ENCODE measurements at regions not wholly inside any gene's neighbourhood (a gene's known extent, or its start where the extent isn't known, plus 50 kb on each side); places are given as distances from the start of the nearest gene placed in this dataset.

DNA sequence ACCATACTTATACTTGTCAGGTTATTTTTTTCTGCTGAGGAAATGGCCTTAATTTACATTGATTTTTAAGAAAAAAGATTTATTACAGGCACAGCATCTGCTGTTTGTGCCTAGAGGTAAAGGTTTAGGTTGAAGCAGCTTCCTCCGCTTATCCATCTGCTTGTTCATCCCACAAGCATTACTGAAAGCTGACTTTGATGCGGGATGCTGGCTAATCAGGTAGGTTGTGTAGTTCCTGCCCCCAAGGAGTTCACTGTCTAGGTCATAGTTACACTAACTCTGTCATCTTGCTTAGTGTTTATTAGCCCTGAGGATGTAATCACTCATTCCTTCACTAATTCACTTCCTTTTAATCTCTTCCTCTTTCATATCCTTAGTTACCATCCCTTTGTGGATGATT, 377.7 kb upstream of the KAZN start:
- DNase-seq: no peak

DNA sequence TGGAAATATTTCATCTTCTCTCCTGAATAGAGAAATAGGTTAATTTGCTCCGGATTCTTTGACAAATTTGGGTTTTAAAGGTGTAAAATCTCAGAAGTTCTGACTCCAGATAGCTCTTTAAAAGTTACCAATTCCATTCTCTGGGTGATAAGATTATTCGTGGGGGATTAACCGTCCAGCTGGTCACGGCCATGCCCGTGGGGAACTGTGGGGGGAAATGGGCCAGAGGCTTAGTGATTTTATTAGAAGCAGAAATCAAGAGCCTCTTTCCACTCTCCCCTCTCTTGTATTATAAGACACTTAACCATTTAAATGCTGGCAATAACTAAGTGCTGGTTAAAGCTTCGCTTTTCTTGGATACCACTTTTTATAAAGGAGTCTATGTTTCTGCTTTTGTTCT, 376.4 kb upstream of the KAZN start:
- DNase-seq: no peak

DNA sequence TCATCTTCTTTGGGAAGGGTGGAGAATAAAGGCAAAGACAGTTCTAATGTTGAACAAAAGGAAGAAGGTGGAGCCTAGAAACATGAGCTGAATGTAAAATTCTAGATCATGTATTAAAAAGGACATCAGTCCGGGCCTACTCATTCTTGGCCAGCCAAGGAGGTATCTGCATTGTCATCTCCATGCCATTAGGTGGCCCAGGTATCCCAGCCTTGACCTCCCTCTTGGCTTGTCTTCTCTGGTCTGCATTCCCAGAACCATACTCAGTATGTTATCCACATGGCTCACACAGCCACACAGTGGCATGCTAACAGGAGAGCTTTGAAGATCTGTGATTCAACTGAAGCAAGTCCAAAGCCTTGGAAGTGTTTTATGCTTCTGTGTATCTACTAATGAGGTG, 369.8 kb upstream of the KAZN start:
- no peak for DNase-seq

DNA sequence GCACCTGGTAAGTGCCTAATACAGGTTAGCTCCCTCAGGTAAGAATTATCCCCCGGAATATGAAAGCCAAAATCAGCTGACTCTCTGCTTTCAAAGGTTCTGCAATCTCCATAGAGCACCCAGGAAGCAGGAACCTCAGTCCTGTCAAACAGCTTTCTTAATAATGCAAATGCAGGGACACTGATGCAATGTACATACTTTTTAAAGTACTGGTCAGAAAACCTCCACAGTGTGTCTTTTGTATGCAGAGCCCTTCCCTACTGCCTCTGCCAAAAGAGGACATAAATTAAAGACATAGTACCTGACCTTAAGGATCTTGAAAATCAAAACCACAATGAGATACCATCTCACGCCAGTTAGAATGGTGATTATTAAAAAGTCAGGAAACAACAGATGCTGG, 365.0 kb upstream of the KAZN start:
- DNase-seq: no peak

DNA sequence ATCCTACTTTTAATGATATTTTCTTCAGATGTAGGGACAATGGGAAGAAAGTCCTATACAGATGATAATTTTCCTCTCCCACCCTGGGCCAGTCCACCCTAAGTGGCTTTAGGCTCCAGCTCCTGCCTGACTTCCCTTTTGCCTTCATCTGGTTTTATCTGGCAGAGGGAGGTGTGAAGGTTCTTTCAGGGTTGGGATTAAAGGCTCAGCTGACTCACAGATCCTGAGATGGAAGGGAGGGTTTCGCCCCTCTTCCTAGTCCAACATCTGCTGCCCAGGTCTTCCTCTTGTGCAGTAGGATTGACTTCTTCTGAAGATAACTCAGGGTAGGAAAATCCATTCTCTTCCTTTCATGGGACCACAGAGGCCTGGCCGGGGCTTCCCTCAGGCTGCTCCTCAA, 362.4 kb upstream of the KAZN start:
- DNase-seq: no peak

DNA sequence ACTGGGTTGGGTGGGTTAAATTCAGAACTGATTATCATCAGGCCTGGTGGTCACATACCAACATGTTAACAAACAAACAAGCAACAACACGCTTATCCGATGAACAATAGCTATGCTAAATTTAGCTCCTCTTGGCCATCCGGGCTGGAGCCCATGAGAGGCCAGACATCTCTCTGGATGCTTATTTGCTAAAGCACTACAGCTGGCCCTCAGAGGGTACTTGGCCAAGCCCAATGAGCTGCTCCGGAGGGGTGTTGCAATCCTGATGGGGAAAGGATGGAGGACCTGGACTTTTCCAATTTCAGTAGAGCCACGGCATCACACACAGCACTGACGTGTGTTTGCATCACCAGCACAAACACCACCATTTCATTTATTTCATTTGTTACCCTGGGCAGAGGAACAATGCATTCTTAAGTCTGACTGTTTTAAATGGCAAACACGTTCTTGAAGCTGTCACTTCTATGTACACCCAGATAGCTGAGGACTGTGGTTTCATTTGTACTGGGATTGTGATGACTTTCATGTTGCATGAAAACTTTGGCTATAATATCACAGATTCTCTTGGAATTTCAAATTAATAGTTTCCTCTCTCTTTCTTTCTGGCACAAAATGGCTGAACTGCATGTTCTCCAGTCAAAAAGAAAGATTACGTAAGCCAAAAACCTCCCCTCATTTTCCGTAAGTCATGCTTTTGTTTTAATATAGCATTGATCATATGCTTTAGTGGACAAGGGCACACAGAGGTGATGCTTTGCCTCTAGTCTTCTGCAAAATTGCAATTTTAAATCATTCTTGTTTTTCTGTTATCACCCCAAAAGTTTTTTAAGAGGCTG, 359.8 kb upstream of the KAZN start:
- DNase-seq: no peak

DNA sequence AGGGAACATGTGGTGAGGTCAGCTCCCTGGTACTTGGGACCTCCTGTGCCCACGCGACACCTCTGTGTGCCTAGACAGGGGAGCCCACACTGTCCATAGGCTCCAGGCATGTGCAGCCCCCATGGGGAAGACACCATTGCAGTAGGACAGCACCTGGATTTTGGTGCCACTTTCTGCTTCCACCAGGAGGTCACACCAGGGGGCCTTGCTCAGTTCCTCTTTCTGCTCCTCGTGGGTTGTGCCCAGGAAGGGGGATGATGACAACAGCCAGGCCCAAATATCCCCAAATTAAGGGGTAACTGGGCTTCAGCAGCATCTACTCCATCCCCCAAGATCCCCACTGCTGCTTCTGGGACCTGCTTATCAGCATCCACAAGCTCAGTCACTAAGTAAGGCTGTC, 358.2 kb upstream of the KAZN start:
- DNase-seq: no peak

DNA sequence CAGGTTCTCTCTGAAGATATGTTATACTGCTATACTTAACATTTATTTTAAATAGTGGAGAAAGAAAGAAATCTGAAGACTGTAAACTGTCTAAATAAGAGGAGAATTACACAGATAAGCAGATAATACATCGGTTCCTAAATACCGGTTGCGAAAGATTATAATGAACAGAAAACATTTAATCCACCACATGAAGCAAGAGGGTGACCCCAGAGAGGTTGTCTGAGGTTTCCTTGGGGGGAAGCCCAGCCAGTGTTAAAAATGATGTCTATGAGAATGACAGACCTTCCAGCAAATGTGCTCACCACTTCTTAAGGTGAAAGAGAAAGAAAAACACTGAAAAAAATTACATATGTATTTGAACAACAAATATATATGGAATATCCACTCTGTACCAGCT, 356.4 kb upstream of the KAZN start:
- no peak for DNase-seq

DNA sequence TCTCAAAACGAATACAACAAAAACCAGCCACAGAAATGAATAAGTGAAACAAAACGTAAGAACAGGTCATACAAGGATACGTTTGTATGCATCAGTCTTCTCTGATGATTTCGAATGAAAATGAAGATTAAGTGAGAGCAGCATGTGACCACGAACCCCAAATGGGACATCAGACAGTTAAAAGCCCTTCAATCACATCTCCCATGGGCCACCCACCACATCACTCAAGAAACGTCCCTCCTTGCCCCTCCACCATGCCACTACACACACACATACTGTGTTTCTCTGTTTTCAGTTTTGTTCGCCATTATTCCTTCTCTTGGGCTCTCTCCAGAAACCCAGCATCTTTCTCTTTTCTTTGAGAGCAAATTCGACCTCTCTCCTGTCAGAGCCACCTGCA, 355.6 kb upstream of the KAZN start:
- DNase-seq: no peak

DNA sequence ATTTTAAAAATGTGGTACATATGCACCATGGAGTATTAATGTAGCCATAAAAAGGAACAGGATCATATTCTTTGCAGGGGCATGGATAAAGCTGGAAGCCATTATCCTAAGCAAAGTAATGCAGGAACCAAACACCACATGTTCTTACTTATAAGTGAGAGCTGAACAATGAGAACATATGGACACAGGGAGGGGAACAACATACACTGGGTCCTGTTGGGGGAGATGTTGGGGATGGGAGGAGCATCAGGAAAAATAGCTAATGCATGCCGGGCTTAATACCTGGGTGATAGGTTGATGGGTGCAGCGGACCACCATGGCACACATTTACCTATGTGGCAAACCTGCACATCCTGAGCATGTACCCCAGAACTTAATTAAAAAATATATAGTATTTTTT, 352.5 kb upstream of the KAZN start:
- DNase-seq: no peak

DNA sequence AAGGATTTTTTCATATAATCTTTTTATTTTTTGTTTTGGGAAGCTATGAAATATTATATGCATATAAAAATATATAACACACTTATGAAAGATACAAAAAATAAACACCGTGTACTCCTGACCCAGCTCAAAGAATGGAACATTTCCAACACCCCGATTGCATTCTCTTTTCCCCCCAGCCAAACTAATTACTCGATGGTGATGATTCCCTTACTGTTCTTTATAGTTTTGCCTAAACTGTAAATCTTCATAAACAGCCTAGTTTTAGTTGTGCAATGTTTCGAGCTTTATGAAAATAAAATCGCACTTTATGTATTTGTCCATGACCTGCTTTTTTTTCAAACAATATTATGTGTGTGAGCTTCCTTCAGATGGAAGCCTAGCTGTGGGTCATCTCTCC, 352.0 kb upstream of the KAZN start:
- no peak for DNase-seq

DNA sequence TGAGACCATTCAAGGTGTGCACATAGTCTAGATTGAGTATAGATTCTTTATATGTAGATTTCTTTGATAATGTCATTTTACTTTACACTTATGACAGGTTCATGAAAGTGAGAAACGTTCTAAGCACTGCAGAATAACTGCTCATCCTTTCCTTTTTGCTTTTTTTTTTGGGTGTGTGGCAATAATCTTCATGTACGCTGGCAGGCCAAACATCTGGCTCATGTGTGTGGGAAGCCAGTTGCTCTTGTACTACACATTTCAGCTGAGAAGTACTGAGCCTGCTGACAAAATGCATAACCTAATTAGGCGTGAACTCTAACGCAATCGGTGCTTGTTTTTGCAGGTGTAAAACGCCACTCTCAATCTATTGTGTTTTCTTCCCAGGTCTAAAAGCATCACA, 350.8 kb upstream of the KAZN start:
- no peak for DNase-seq

DNA sequence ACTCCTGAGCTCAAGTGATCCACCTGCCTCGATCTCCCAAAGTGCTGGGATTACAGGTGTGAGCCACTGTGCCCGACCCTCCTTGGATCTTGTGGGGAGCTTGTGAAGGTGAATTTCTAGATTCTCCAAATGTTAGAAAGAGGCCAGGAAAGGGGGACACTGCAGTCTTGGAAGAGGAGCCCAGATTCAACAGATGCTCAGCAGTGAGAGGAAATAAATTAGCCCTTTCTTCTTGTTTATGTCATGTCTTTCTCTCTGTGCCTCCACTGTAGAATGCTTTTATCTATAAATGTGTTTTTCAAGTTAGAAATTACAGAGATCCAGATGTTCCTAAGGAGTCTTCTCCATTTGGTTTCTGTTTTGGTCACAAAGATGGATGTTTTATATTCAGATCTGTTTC, 346.6 kb upstream of the KAZN start:
- no peak for DNase-seq

DNA sequence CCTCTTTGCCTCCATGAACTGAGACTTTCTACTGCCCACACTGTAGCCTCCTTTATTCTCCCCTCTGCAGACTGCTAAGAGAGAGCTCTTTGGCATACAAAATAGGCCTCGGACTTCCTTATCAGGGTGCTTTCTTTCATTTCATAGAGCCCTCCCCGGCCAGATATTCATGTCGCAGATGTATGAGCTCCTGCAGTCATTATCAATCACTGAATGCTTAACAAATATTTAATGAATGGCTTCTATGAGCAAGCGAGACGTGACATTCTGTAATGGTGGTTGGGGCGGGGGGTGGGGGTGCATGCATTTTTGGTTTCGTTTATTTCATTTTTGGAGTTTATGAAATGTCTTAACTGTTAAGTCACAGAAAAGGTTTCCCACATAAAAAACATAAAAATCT, 344.8 kb upstream of the KAZN start:
- DNase-seq: no peak

DNA sequence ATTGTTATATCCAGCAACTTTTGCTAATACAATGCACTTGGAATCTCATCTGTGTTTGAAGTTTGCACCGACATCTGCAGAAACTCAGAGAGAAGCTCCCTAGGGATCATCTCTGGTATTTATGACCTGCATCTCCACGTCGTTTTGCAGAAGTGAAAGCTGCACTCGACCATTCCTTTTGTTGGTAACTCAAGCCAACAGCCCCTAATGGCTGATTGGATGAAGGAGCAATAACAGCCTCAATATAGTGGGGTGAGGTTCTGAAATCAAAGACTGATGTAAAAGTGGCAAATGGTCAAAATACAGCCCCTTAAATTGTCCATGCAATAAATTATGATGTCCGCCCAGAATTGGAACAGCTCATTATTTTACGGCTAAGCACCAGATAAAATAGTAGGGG, 344.2 kb upstream of the KAZN start:
- DNase-seq: no peak

DNA sequence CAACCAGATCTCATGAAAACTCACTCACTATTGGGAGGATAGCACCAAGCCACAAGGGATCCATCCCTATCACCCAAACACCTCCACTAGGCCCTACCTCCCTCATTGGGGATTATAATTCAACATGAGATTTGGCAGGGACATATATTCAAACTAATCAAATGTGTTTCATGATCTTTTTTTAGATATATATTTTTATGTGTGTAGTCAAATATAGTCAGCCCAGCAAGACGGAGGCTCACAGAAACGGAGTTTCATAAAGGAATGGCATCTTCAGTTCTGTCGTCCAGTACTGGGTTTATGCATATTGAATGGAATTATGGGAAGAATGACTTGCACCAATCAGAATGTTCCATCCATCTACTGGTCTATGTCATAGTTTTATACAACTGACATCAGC, 343.3 kb upstream of the KAZN start:
- no peak for DNase-seq

DNA sequence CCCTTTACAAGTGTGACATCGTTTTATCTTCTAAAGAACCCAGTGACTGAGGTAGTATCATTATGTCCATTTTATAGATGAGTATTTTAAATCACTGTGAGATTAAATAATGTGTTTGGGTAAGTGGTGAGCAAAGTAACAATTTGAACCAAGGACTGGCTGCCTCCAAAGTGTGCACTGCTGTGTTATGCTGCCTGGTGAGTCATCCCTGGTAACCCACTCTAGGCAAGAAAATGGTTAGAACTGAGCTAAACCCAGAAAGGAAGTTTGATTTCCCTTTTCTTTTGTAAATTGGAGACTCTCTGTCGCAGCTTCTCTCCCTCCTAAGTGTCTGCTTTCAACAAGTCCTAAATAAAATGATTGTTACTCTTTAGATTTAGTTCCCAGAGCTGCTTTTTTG, 342.8 kb upstream of the KAZN start:
- DNase-seq: no peak

DNA sequence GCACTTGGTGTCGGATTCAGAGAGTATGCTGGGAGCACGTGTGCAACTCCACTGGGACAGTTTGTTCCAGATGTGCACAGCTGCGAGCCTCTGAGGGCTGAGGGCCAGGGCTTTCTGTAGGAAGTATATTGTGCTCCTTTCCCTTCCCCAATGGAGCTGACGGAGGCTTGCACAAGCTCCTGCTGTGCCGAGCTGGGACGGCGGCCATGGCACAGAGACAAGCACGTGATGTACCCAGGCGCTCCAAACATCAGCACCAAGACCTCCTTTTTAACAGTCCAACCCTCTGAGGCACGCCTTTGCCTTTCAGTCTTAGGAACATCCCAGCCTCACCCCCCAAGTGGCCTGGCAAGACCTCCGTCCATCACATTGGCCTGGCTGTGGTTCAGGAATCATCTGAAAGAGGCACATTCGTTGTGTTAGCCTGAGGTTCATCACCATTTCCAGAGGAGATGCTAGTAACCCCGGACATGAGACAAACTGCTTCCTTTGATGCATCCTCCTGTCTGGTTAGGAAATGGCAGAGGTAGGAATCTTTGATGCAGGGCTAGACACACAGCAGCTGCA, 339.2 kb upstream of the KAZN start:
- DNase-seq: no peak

DNA sequence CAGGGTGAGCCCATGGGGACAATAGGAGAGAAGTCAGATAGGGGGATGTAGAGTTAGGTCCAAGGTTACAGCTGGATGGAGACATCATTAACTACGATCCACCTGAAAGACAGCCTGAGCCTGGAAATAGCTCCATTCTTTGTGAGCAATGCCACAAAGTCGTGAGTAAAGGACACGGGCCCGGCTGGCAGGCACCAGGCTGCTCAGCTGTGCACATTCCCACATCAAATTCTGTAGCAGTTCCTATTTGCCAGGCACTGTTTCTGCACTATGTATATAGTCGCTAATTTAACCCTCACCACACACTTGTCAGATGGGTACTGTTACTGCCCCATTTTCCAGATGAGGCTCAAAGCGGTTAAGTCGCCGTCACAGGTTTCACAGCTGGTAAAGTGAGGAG, 338.0 kb upstream of the KAZN start:
- no peak for DNase-seq

DNA sequence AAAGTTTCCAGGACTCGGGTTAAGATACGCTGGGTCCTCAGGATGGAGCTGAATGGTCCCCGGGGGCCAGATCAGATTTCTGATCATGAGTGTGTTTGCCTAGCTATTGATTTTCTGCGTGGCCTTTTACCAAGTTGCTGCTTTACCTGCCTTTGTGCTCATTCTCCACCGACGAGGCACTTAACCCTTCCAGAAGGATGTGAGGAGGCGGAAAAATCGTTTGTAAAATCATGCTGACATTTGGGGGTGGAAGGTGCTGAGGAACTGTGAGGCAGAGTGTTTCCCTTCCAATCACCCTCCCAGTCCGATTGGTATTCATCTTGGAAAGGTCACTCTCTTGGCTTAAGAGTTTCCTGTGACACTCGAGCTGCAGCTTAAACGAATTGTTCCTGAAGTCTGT, 337.1 kb upstream of the KAZN start:
- DNase-seq: no peak

DNA sequence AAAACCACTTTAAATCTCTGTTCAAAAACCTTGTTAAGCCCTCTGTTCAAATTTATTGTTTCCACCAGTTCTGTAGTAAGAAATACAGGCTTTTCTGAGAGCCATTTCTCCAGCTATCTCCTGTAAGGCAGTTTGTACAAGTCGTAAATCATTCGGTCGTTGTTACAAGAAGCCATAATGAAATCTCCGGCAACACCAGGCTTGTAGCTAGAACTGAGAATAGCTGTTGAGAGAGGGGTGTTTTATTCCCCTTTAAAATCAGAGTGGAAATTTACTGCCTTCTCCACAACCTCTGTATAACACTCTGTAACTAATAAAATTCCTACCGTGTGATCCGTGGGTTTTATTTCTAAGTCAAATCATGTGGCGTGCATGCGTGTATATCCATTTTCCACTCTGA, 335.8 kb upstream of the KAZN start:
- no peak for DNase-seq

DNA sequence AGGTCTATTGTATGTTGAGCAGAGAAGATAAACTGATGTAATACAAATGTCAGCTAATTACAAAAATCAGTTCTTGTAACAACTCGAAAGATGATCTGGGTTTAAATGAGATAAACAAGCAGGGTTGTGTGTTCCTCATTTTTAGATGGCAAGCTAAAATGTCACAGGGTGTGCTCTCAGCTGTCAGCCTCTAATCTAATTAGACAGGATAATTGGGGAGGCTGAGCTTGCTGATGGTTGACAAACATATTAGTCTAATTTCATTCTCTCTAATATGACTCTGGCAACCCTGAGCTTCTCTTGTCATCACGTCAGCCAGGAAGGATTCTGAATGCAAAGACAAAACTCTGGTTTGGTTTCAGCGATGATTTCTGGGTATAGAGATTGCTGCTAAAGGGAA, 335.3 kb upstream of the KAZN start:
- DNase-seq: no peak

DNA sequence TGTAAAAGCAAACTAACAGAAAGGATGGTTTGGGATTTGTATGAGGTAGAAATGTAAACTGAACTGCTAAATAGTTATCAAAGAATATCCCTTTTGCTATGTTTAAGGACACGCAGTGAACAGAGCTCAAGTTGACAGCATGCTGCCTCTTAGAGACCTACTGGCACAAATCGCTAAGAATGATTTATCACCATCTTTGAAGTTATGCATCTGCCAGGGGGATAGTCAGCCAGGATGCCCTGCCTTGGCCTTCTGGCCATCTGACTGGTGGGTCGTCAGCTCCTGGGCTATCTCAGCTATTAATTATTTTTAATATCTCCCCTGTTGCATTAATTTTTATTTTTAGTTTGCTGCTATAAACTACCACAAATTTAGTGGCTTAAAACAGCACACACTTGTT, 334.8 kb upstream of the KAZN start:
- no peak for DNase-seq

DNA sequence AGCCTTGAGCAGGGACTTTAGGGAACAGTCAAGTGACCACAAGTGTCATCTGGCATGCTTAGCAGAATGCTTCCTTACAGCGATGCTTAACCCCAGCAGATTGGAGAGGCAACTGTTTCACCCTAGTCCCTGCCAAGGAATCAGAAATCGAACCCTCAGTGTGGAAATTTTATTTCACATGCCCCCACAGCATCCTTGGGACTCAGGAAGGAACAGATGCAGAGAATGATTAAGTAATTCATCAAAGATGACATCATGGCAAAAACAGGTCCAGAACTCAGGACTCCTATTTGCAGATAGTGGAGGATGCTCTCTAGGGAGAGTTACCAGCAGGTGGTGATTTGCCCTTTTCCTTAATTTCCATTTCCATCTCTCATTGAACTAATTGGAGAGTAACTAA, 333.0 kb upstream of the KAZN start:
- no peak for DNase-seq

DNA sequence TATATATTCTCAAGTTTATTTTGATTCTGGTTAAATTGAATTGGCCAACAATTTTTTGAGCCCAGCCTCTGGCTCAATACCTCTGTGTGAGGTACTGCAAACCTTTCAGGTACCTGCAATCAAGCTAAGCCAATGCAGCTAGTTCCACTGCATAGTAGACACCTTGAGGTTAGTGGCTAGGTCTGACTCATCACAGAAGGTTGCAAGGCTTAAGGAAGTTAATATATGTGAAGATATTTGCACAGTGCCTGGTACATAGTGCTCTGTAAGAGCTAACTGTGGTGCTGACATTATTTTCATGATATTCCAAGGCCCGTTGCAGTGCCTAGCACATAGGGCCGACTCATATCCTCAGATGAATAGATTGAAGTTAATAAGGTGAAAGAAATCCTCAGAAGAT, 330.5 kb upstream of the KAZN start:
- no peak for DNase-seq
